ENCODE measurements at regions not wholly inside any gene's neighbourhood (a gene's known extent, or its start where the extent isn't known, plus 50 kb on each side); places are given as distances from the start of the nearest gene placed in this dataset.
A peak's percentile ranks its signal among the peaks of the same experiment; 100 is the strongest.

- WGBS: 96% methylated on average over 6 of the region's 6 CpGs
These were observed 67.4 kb upstream of the ZNF804A start for GRCh38 chr2:184530959-184531358.

GRCh38 chr2:184532551-184532950 lies 65.8 kb upstream of the ZNF804A start:
- Histone ChIP-seq H3K36me3 (no peaks in the 10 kb centered on the region), H3K27me3 (no peaks in the 10 kb centered on the region), H3K9me3 (peaks cover 19% of the 10 kb centered on the region), H3K4me3 (no peak overlapping the region), H3K27ac (no peak overlapping the region), H3K4me1 (no peaks in the 10 kb centered on the region)
- DNase-seq (ENCODE audit: low spot score in 2 of 2): no peak
- TF ChIP-seq POLR2AphosphoS5 (IDR thresholded peaks at IDR 0.05): no peak
- TF ChIP-seq POLR2A (IDR thresholded peaks at IDR 0.05): no peak
- TF ChIP-seq CTCF (IDR thresholded peaks at IDR 0.05): no peak
- no peak for TF ChIP-seq EP300 (IDR thresholded peaks at IDR 0.05)

More at GRCh38 chr2:184530959-184531358, 67.4 kb upstream of the ZNF804A start:
- no peaks in the 10 kb centered on the region for H3K36me3 ChIP-seq
- H3K4me1 ChIP-seq: no peaks in the 10 kb centered on the region
- H3K9me3 ChIP-seq: peaks cover 21% of the 10 kb centered on the region
- TF ChIP-seq POLR2AphosphoS5 (IDR thresholded peaks at IDR 0.05) (no peak), POLR2A (IDR thresholded peaks at IDR 0.05) (no peak), CTCF (IDR thresholded peaks at IDR 0.05) (no peak), EP300 (IDR thresholded peaks at IDR 0.05) (no peak)
- no peak overlapping the region for H3K27ac ChIP-seq
- H3K27me3 ChIP-seq: no peaks in the 10 kb centered on the region
- peak in 1 of 2 donors; percentile 31 for DNase-seq (ENCODE audit: low spot score in 2 of 2)
- no peak overlapping the region for H3K4me3 ChIP-seq

GRCh38 chr2:184534986-184535385 lies 63.3 kb upstream of the ZNF804A start:
- Histone ChIP-seq H3K36me3 (no peaks in the 10 kb centered on the region), H3K27ac (no peak overlapping the region), H3K4me1 (no peaks in the 10 kb centered on the region), H3K4me3 (no peak overlapping the region), H3K27me3 (no peaks in the 10 kb centered on the region), H3K9me3 (peaks cover 1% of the 10 kb centered on the region)
- WGBS: 67% methylated on average over 3 of the region's 3 CpGs
- DNase-seq (ENCODE audit: low spot score in 2 of 2): no peak
- TF ChIP-seq POLR2A (IDR thresholded peaks at IDR 0.05): no peak
- no peak for TF ChIP-seq EP300 (IDR thresholded peaks at IDR 0.05)
- TF ChIP-seq CTCF (IDR thresholded peaks at IDR 0.05): no peak
- no peak for TF ChIP-seq POLR2AphosphoS5 (IDR thresholded peaks at IDR 0.05)

- TF ChIP-seq CTCF (IDR thresholded peaks at IDR 0.05): no peak
- TF ChIP-seq POLR2AphosphoS5 (IDR thresholded peaks at IDR 0.05): no peak
- no peak for TF ChIP-seq POLR2A (IDR thresholded peaks at IDR 0.05)
- TF ChIP-seq EP300 (IDR thresholded peaks at IDR 0.05): no peak
- no peak for DNase-seq (ENCODE audit: low spot score in 2 of 2)
- no peaks in the 10 kb centered on the region for H3K9me3 ChIP-seq
- H3K27me3 ChIP-seq: no peaks in the 10 kb centered on the region
- no peak overlapping the region for H3K27ac ChIP-seq
- H3K4me1 ChIP-seq: no peaks in the 10 kb centered on the region
- no peak overlapping the region for H3K4me3 ChIP-seq
- H3K36me3 ChIP-seq: no peaks in the 10 kb centered on the region
These were observed 58.0 kb upstream of the ZNF804A start for GRCh38 chr2:184540246-184540789.

- Histone ChIP-seq H3K27ac (no peak overlapping the region), H3K4me1 (no peaks in the 10 kb centered on the region), H3K4me3 (no peak overlapping the region), H3K27me3 (no peaks in the 10 kb centered on the region), H3K9me3 (no peaks in the 10 kb centered on the region), H3K36me3 (no peaks in the 10 kb centered on the region)
- WGBS: 82% methylated on average over 2 of the region's 2 CpGs
- no peak for DNase-seq (ENCODE audit: low spot score in 2 of 2)
- no peak for TF ChIP-seq POLR2A (IDR thresholded peaks at IDR 0.05)
- no peak for TF ChIP-seq POLR2AphosphoS5 (IDR thresholded peaks at IDR 0.05)
- no peak for TF ChIP-seq CTCF (IDR thresholded peaks at IDR 0.05)
- no peak for TF ChIP-seq EP300 (IDR thresholded peaks at IDR 0.05)
These were observed 56.7 kb upstream of the ZNF804A start for GRCh38 chr2:184541591-184541990.

All from suprapubic skin (tissue), 4 donors.